ENCODE measurements at regions not wholly inside any gene's neighbourhood (a gene's known extent, or its start where the extent isn't known, plus 50 kb on each side); places are given as distances from the start of the nearest gene placed in this dataset.

- WGBS (ENCODE audit: low lambda C conversion rate), result 31% methylated on average over 4 of the region's 4 CpGs
- BruUV-seq (replicated peaks), result no TSS peak
- TF ChIP-seq ZNF407 (CRISPR knock-in tag; IDR thresholded peaks at IDR 0.05; ENCODE audit: not compliant biosample characterization) (no peak), HCFC1 (IDR thresholded peaks at IDR 0.05; ENCODE audit: low read depth, low read length) (no peak), HMG20B (CRISPR knock-in tag; conservative IDR thresholded peaks at IDR 0.05) (no peak), ZNF580 (CRISPR knock-in tag; IDR thresholded peaks at IDR 0.05; ENCODE audit: borderline replicate concordance, low read depth) (no peak), ZNF205 (CRISPR knock-in tag; IDR thresholded peaks at IDR 0.05) (no peak), HINFP (CRISPR knock-in tag; IDR thresholded peaks at IDR 0.05; ENCODE audit: low read depth) (no peak), ZNF513 (CRISPR knock-in tag; conservative IDR thresholded peaks at IDR 0.05) (no peak), SALL2 (CRISPR knock-in tag; IDR thresholded peaks at IDR 0.05) (no peak), ARNT (IDR thresholded peaks at IDR 0.05) (no peak), ZFP36 (IDR thresholded peaks at IDR 0.05; ENCODE audit: borderline replicate concordance, low read depth, low read length, partially characterized antibody) (no peak), HNF1B (CRISPR knock-in tag; IDR thresholded peaks at IDR 0.05) (no peak), ZKSCAN1 (IDR thresholded peaks at IDR 0.05; ENCODE audit: low read length) (no peak), SMAD3 (CRISPR knock-in tag; IDR thresholded peaks at IDR 0.05) (no peak)
Observed at GRCh38 chr1:199855580-199855979, 171.9 kb upstream of the NR5A2 start.

More at GRCh38 chr1:199855580-199855979, 171.9 kb upstream of the NR5A2 start:
- no peak for FAIRE-seq
- H2AFZ ChIP-seq (ENCODE audit: low read length), result no peak overlapping the region
- DNase-seq (ENCODE audit: low spot score), result no peak
- no peak overlapping the region for H3K27ac ChIP-seq (ENCODE audit: extremely low read length, insufficient read depth, low read length)
- no peaks in the 10 kb centered on the region for H3K79me2 ChIP-seq (ENCODE audit: insufficient read depth, low read length)
- H3K4me1 ChIP-seq (ENCODE audit: insufficient read depth, low read length), result peaks cover 8% of the 10 kb centered on the region; the same call in 1 of the 2 replicates
- H3K9me3 ChIP-seq (ENCODE audit: low read length), result no peaks in the 10 kb centered on the region
- H3K36me3 ChIP-seq (replicated peaks in 1 of 2; ENCODE audit: control insufficient read depth in 1 of 2, insufficient read depth in 2 of 2, low read length in 2 of 2), result no peaks in the 10 kb centered on the region
- no peak overlapping the region for H3K4me2 ChIP-seq (ENCODE audit: low read depth, low read length)
- in situ Hi-C loops (cut with HindIII; ENCODE audit: extremely low pct_ligation_motif_present, low pct_unique_long_range_greater_than_20kb) (no loop called here), intact Hi-C loops (cut with micrococcal nuclease; ENCODE audit: unreplicated experiment) (no loop called here)
- H3K4me3 ChIP-seq (replicated peaks in 1 of 3; ENCODE audit: insufficient read depth in 1 of 3, low read depth in 2 of 3, low read length in 3 of 3), result no peak overlapping the region
- no peaks in the 10 kb centered on the region for H4K20me1 ChIP-seq (ENCODE audit: insufficient read depth, low read length)
- no peak for ATAC-seq
- POLR2A ChIA-PET, result no interaction called here
- no peaks in the 10 kb centered on the region for H3K27me3 ChIP-seq (ENCODE audit: control insufficient read depth in 1 of 2, insufficient read depth in 2 of 2, low read length in 2 of 2)
- H3K9ac ChIP-seq (ENCODE audit: insufficient read depth, low read depth, low read length), result no peak overlapping the region
- CTCF ChIA-PET (ENCODE audit: low intra/inter-chr PET ratio, low total read pairs), result no interaction called here
